ENCODE measurements at regions not wholly inside any gene's neighbourhood (a gene's known extent, or its start where the extent isn't known, plus 50 kb on each side); places are given as distances from the start of the nearest gene placed in this dataset.
"Not testable (repeated sequence)": the region's sequence is repeated elsewhere in the genome, so short reads cannot be mapped to it uniquely, and the experiment has no call there.

GRCh38 chr9:118652258-118652657 is 717.0 kb downstream of the BRINP1 start:
- DNase-seq (ENCODE audit: low spot score) (no peak), ATAC-seq (ENCODE audit: low FRiP score) (no peak)
- TF ChIP-seq CTCF (IDR thresholded peaks at IDR 0.05) = no peak

GRCh38 chr9:118652912-118653311 is 716.3 kb downstream of the BRINP1 start:
- no peak for TF ChIP-seq CTCF (IDR thresholded peaks at IDR 0.05)
- DNase-seq (ENCODE audit: low spot score) (no peak), ATAC-seq (ENCODE audit: low FRiP score) (no peak)

- no peak for ATAC-seq (ENCODE audit: low FRiP score)
- DNase-seq (ENCODE audit: low spot score) = no peak
- no peak for TF ChIP-seq CTCF (IDR thresholded peaks at IDR 0.05)
Measured at GRCh38 chr9:118659011-118659410, 710.2 kb downstream of the BRINP1 start.

- ATAC-seq (ENCODE audit: low FRiP score) (no peak), DNase-seq (ENCODE audit: low spot score) (no peak)
- TF ChIP-seq CTCF (IDR thresholded peaks at IDR 0.05) = no peak
Measured at GRCh38 chr9:118665226-118665919, 703.9 kb downstream of the BRINP1 start.

- no peak for TF ChIP-seq CTCF (IDR thresholded peaks at IDR 0.05)
- DNase-seq (ENCODE audit: low spot score) = no peak
- ATAC-seq (ENCODE audit: low FRiP score) = no peak
Measured at GRCh38 chr9:118670011-118670953, 699.0 kb downstream of the BRINP1 start.

GRCh38 chr9:118674942-118675341 is 694.3 kb downstream of the BRINP1 start:
- ATAC-seq (ENCODE audit: low FRiP score) = no peak
- no peak for TF ChIP-seq CTCF (IDR thresholded peaks at IDR 0.05)
- DNase-seq (ENCODE audit: low spot score) = no peak

GRCh38 chr9:118677936-118678653 is 691.1 kb downstream of the BRINP1 start:
- DNase-seq (ENCODE audit: low spot score); ATAC-seq (ENCODE audit: low FRiP score): not testable (repeated sequence)

All from omental fat pad (tissue), 3 donors.